ENCODE measurements at regions not wholly inside any gene's neighbourhood (a gene's known extent, or its start where the extent isn't known, plus 50 kb on each side); places are given as distances from the start of the nearest gene placed in this dataset.

DNA sequence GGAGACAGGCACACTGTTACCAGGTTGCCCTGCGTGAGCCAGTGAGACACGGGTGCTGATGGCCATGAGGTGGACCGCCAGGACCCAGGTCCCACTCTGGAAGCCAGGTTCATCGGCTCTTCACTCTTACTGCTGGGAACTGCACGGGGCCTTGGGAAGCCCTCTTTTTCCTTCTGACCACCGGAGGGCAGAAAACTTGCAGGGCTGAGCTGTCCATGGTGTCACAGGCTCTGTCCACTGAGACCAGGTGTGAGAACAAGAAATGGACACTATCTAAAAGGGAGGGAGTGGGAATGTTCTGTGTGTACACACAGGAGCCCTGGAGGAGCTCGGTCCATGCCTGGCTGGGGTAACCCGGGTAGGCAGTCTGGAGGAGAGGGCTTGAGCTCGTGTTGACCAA is 93.4 kb downstream of the UQCRFS1 start:
- TF ChIP-seq, protein P1, sequence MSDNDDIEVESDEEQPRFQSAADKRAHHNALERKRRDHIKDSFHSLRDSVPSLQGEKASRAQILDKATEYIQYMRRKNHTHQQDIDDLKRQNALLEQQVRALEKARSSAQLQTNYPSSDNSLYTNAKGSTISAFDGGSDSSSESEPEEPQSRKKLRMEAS (IDR thresholded peaks at IDR 0.05): no peak
- TF ChIP-seq CREB1 (IDR thresholded peaks at IDR 0.05; ENCODE audit: low read depth): no peak
- no peak for TF ChIP-seq FOXM1 (IDR thresholded peaks at IDR 0.05; ENCODE audit: borderline replicate concordance, low read depth)
- no peak for TF ChIP-seq YY1 (IDR thresholded peaks at IDR 0.05; ENCODE audit: low read depth)
- no peak for TF ChIP-seq NFIC (IDR thresholded peaks at IDR 0.05)
- TF ChIP-seq, protein P2, sequence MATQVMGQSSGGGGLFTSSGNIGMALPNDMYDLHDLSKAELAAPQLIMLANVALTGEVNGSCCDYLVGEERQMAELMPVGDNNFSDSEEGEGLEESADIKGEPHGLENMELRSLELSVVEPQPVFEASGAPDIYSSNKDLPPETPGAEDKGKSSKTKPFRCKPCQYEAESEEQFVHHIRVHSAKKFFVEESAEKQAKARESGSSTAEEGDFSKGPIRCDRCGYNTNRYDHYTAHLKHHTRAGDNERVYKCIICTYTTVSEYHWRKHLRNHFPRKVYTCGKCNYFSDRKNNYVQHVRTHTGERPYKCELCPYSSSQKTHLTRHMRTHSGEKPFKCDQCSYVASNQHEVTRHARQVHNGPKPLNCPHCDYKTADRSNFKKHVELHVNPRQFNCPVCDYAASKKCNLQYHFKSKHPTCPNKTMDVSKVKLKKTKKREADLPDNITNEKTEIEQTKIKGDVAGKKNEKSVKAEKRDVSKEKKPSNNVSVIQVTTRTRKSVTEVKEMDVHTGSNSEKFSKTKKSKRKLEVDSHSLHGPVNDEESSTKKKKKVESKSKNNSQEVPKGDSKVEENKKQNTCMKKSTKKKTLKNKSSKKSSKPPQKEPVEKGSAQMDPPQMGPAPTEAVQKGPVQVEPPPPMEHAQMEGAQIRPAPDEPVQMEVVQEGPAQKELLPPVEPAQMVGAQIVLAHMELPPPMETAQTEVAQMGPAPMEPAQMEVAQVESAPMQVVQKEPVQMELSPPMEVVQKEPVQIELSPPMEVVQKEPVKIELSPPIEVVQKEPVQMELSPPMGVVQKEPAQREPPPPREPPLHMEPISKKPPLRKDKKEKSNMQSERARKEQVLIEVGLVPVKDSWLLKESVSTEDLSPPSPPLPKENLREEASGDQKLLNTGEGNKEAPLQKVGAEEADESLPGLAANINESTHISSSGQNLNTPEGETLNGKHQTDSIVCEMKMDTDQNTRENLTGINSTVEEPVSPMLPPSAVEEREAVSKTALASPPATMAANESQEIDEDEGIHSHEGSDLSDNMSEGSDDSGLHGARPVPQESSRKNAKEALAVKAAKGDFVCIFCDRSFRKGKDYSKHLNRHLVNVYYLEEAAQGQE (IDR thresholded peaks at IDR 0.05; ENCODE audit: low read depth): peak; percentile 61
- TF ChIP-seq EGR1 (IDR thresholded peaks at IDR 0.05): no peak

DNA sequence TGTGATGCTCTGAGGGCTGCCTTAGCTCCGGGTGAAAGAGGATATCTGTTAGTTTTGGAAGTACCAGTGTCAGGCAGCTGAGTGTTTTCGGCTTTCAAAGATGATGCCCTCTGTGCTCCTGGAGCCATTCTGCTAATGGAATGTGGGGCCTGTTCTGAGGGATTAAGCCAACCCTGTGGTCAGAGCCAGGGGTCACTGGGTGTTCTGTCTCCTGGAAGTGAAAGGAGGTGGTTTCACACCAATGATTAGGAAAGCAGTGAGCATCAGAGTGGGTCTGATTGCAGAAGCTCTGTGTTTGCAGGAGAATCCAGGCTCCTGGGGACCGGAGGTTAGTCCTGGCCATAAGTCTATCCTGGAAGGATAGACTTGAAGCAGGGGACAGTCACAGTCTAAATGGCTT is 94.6 kb downstream of the UQCRFS1 start:
- no peak for TF ChIP-seq TAF1 (IDR thresholded peaks at IDR 0.05; ENCODE audit: low read depth)
- TF ChIP-seq ZBTB7A (IDR thresholded peaks at IDR 0.05; ENCODE audit: low read depth): no peak
- TF ChIP-seq FOXM1 (IDR thresholded peaks at IDR 0.05; ENCODE audit: borderline replicate concordance, low read depth): no peak
- TF ChIP-seq CREB1 (IDR thresholded peaks at IDR 0.05; ENCODE audit: low read depth): no peak
- TF ChIP-seq EGR1 (IDR thresholded peaks at IDR 0.05): no peak
- TF ChIP-seq, protein P1 (IDR thresholded peaks at IDR 0.05): no peak
- TF ChIP-seq, protein P3, sequence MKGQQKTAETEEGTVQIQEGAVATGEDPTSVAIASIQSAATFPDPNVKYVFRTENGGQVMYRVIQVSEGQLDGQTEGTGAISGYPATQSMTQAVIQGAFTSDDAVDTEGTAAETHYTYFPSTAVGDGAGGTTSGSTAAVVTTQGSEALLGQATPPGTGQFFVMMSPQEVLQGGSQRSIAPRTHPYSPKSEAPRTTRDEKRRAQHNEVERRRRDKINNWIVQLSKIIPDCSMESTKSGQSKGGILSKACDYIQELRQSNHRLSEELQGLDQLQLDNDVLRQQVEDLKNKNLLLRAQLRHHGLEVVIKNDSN (IDR thresholded peaks at IDR 0.05): no peak
- no peak for TF ChIP-seq TEAD4 (IDR thresholded peaks at IDR 0.05)
- no peak for TF ChIP-seq YY1 (IDR thresholded peaks at IDR 0.05; ENCODE audit: low read depth)
- TF ChIP-seq NFIC (IDR thresholded peaks at IDR 0.05): no peak
- no peak for TF ChIP-seq CEBPB (IDR thresholded peaks at IDR 0.05)
- no peak for TF ChIP-seq TCF12 (IDR thresholded peaks at IDR 0.05; ENCODE audit: low read depth)
- no peak for TF ChIP-seq EP300 (IDR thresholded peaks at IDR 0.05; ENCODE audit: borderline replicate concordance)
- TF ChIP-seq, protein P2 (IDR thresholded peaks at IDR 0.05; ENCODE audit: low read depth): no peak
- no peak for TF ChIP-seq RAD21 (IDR thresholded peaks at IDR 0.05; ENCODE audit: low read depth)

DNA sequence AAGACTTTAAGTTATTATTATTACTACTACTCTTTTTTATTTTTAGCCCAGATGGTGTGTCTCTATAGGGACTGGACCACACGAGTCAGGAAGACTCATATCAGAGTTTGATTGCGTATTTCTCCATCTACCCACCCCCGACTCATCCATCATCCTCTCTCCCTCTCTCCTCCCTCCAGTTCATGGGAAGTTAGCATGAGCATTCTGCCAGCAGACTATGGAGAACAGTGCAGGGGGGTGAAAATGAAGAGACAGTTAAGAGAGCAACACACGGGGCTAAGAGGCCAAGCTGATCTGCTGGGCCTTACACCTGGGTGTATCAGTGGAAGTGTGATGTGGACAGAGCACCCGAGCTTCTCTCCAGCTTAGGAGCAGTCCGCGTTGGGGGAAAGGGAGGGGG is 95.0 kb downstream of the UQCRFS1 start:
- no peak for TF ChIP-seq FOXM1 (IDR thresholded peaks at IDR 0.05; ENCODE audit: borderline replicate concordance, low read depth)
- TF ChIP-seq, protein P2 (IDR thresholded peaks at IDR 0.05; ENCODE audit: low read depth): no peak
- no peak for TF ChIP-seq CEBPB (IDR thresholded peaks at IDR 0.05)
- TF ChIP-seq, protein P3 (IDR thresholded peaks at IDR 0.05): no peak
- no peak for TF ChIP-seq TAF1 (IDR thresholded peaks at IDR 0.05; ENCODE audit: low read depth)
- TF ChIP-seq, protein P1 (IDR thresholded peaks at IDR 0.05): no peak
- TF ChIP-seq TCF12 (IDR thresholded peaks at IDR 0.05; ENCODE audit: low read depth): no peak
- no peak for TF ChIP-seq EGR1 (IDR thresholded peaks at IDR 0.05)

DNA sequence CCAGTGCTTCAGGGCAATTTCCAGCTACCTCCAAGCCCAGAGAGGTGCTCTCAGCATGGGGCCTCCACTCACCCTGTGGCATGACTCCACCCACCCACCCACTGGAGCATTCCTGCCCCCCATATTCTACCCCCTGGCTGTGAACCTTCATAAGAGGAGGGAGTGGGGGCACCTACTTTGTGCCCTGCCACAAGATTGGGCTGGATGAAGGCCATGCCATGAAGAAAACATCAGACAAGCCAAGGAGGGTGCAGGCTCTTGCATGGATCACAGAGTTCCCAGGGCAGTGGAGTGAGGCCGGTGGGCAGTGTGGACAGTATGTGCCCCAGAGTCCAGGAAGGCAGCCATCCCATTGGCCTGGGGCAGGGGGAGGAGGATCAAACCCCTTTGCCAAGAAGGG is 97.8 kb downstream of the UQCRFS1 start:
- TF ChIP-seq YY1 (IDR thresholded peaks at IDR 0.05; ENCODE audit: low read depth) (no peak), CEBPB (IDR thresholded peaks at IDR 0.05) (no peak), RAD21 (IDR thresholded peaks at IDR 0.05; ENCODE audit: low read depth) (no peak), EGR1 (IDR thresholded peaks at IDR 0.05) (no peak), TCF12 (IDR thresholded peaks at IDR 0.05; ENCODE audit: low read depth) (no peak), FOXM1 (IDR thresholded peaks at IDR 0.05; ENCODE audit: borderline replicate concordance, low read depth) (no peak), EP300 (IDR thresholded peaks at IDR 0.05; ENCODE audit: borderline replicate concordance) (no peak), NFIC (IDR thresholded peaks at IDR 0.05) (no peak), ZBTB7A (IDR thresholded peaks at IDR 0.05; ENCODE audit: low read depth) (no peak), TEAD4 (IDR thresholded peaks at IDR 0.05) (no peak), TAF1 (IDR thresholded peaks at IDR 0.05; ENCODE audit: low read depth) (no peak), CREB1 (IDR thresholded peaks at IDR 0.05; ENCODE audit: low read depth) (no peak)
- TF ChIP-seq, protein P1 (IDR thresholded peaks at IDR 0.05): no peak
- TF ChIP-seq, protein P2 (IDR thresholded peaks at IDR 0.05; ENCODE audit: low read depth): no peak
- TF ChIP-seq, protein P3 (IDR thresholded peaks at IDR 0.05): no peak

All from Ishikawa (cell line).